Activated CD4-positive, CD25-positive, alpha-beta regulatory T cell (primary cell): ENCODE measurements at regions not wholly inside any gene's neighbourhood (a gene's known extent, or its start where the extent isn't known, plus 50 kb on each side); places are given as distances from the start of the nearest gene placed in this dataset.

Source experiments
- DNase-seq, 4 experiments: peaks; one replicate each; lab custom pipeline; 2025; lab: John Stamatoyannopoulos, UW

- DNase-seq: no peak
These were observed 249.7 kb upstream of the TET2 start for GRCh38 chr4:104896660-104897645.

GRCh38 chr4:104899863-104900262 lies 246.8 kb upstream of the TET2 start:
- DNase-seq: no peak

GRCh38 chr4:104901438-104901837 lies 245.2 kb upstream of the TET2 start:
- no peak for DNase-seq

- no peak for DNase-seq
These were observed 244.6 kb upstream of the TET2 start for GRCh38 chr4:104901961-104902605.

- DNase-seq: no peak
These were observed 241.6 kb upstream of the TET2 start for GRCh38 chr4:104905065-104905464.

- no peak for DNase-seq
These were observed 241.1 kb upstream of the TET2 start for GRCh38 chr4:104905546-104905945.

GRCh38 chr4:104906276-104906675 lies 240.4 kb upstream of the TET2 start:
- DNase-seq: no peak

GRCh38 chr4:104907074-104907649 lies 239.5 kb upstream of the TET2 start:
- no peak for DNase-seq

GRCh38 chr4:104907991-104908390 lies 238.7 kb upstream of the TET2 start:
- DNase-seq: no peak

- no peak for DNase-seq
These were observed 237.3 kb upstream of the TET2 start for GRCh38 chr4:104909376-104909775.

GRCh38 chr4:104912518-104912917 lies 234.2 kb upstream of the TET2 start:
- no peak for DNase-seq

GRCh38 chr4:104915373-104915772 lies 231.3 kb upstream of the TET2 start:
- DNase-seq: no peak

GRCh38 chr4:104915864-104916263 lies 230.8 kb upstream of the TET2 start:
- DNase-seq: no peak

- DNase-seq: no peak
These were observed 227.3 kb upstream of the TET2 start for GRCh38 chr4:104919406-104919805.

GRCh38 chr4:104930298-104930697 lies 216.4 kb upstream of the TET2 start:
- no peak for DNase-seq

- DNase-seq: peak in 3 of 4 experiments; percentile 1 to 3 (median 2)
These were observed 215.6 kb upstream of the TET2 start for GRCh38 chr4:104930745-104931736.

GRCh38 chr4:104938624-104939023 lies 208.1 kb upstream of the TET2 start:
- no peak for DNase-seq

GRCh38 chr4:104940927-104941326 lies 205.7 kb upstream of the TET2 start:
- DNase-seq: no peak

- DNase-seq: no peak
These were observed 205.0 kb upstream of the TET2 start for GRCh38 chr4:104941661-104942062.

GRCh38 chr4:104942990-104943743 lies 203.5 kb upstream of the TET2 start:
- DNase-seq: no peak

GRCh38 chr4:104944596-104944995 lies 202.1 kb upstream of the TET2 start:
- DNase-seq: no peak
